ENCODE measurements at regions not wholly inside any gene's neighbourhood (a gene's known extent, or its start where the extent isn't known, plus 50 kb on each side); places are given as distances from the start of the nearest gene placed in this dataset.

DNA sequence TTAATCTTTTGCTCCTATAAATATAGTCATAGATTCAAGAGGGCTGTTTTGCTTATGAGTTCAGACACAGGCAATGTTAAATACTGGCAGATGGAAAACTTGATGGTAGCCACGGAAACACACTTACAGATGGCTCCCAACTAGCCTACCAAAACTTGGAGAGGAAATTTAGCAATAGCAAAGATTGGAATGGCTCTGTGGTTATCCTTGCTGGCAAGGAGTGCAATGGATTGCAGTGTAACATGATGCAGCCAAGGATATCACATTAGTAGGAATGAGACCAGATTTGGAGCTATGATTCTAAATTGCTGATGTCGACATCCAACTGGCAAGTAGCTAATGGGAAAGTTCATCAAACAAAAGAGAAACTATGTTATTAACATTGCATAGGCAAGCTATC lies 791.0 kb upstream of the DIAPH2 start:
- in situ Hi-C loops (cut with MboI; ENCODE audit: low pct_unique_long_range_greater_than_20kb, low sequenced_read_pairs, unreplicated experiment): no loop called here
- DNase-seq (ENCODE audit: low spot score): no peak
- TF ChIP-seq, protein P1, sequence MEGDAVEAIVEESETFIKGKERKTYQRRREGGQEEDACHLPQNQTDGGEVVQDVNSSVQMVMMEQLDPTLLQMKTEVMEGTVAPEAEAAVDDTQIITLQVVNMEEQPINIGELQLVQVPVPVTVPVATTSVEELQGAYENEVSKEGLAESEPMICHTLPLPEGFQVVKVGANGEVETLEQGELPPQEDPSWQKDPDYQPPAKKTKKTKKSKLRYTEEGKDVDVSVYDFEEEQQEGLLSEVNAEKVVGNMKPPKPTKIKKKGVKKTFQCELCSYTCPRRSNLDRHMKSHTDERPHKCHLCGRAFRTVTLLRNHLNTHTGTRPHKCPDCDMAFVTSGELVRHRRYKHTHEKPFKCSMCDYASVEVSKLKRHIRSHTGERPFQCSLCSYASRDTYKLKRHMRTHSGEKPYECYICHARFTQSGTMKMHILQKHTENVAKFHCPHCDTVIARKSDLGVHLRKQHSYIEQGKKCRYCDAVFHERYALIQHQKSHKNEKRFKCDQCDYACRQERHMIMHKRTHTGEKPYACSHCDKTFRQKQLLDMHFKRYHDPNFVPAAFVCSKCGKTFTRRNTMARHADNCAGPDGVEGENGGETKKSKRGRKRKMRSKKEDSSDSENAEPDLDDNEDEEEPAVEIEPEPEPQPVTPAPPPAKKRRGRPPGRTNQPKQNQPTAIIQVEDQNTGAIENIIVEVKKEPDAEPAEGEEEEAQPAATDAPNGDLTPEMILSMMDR (IDR thresholded peaks at IDR 0.05; ENCODE audit: extremely low read depth, insufficient read depth, missing control alignments): no peak

DNA sequence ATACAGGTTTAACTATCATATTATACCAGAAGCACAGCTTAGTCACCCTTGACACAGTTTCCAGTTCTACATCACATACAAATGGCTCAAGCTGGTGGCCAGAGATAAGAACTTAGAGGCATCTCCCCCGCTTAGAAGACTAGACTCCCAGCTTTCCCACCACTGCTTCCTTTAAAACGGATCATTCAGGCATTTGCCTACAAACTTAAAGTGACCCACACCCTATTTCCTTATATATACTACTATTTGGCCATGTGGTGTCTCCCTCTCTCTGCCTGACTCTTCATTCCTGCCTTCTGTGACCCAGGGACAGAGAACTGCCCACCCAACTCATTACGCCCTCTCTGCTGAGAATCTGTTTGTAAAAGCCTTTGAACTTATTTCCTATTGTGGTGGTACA lies 781.2 kb upstream of the DIAPH2 start:
- TF ChIP-seq, protein P1 (IDR thresholded peaks at IDR 0.05; ENCODE audit: extremely low read depth, insufficient read depth, missing control alignments): no peak
- in situ Hi-C loops (cut with MboI; ENCODE audit: low pct_unique_long_range_greater_than_20kb, low sequenced_read_pairs, unreplicated experiment): no loop called here
- DNase-seq (ENCODE audit: low spot score): no peak

DNA sequence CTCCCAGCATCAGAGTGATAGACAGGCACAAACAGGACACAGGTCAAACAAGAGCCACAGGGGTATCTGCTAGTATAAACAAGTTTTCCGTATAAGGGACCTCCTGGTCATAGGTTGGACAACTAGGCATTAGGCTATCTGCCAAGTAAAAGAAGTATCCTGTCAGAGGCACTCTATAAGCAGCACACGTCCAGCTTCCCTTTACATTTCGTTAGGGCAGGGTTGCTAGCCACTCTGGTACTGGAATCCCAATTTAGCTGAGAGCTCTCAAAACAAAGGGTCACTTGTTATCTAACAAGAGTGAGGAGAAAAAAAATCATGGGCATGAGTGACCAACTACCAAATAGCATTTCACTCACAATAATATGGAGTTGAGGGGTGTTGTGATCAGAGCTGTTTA lies 780.7 kb upstream of the DIAPH2 start:
- DNase-seq (ENCODE audit: low spot score): no peak
- in situ Hi-C loops (cut with MboI; ENCODE audit: low pct_unique_long_range_greater_than_20kb, low sequenced_read_pairs, unreplicated experiment): no loop called here
- TF ChIP-seq, protein P1 (IDR thresholded peaks at IDR 0.05; ENCODE audit: extremely low read depth, insufficient read depth, missing control alignments): no peak

DNA sequence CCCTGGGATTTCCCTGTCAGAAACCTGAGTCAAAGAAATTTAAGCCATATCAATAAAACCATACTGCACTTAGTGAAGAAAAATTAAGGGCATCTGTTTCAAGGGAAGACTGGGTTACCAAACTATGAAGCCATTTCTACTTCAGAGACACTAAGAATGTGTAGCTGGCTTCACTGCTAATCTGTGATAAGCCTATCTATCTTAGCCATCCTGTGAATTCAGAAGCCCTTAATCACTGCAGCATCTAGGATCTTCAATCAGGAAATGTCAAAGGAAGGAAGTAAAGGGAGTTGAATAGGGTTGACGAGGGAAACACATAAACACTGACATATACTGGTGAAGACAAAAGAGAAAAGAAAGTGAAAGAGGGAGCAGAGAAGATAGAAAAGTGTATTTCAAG lies 777.6 kb upstream of the DIAPH2 start:
- DNase-seq (ENCODE audit: low spot score): no peak
- TF ChIP-seq, protein P1 (IDR thresholded peaks at IDR 0.05; ENCODE audit: extremely low read depth, insufficient read depth, missing control alignments): no peak
- in situ Hi-C loops (cut with MboI; ENCODE audit: low pct_unique_long_range_greater_than_20kb, low sequenced_read_pairs, unreplicated experiment): no loop called here

DNA sequence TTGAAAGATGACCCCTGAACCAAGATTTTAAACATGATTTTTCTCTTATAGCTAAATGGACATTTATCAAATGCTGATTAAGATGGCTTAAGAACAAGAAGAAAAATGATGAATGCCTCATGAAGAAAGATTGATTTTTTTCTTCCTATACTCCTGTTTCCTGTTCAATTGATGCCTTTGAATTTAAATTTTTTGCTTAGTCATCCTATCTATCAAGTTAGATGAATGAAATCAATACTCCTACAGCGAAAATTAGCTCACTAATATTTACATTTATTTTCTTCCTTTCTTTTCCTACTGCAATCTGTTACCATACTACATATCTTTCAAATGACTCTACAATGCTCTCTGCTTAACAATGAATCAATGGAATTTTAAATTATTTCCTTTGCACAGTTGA lies 773.6 kb upstream of the DIAPH2 start:
- TF ChIP-seq, protein P1 (IDR thresholded peaks at IDR 0.05; ENCODE audit: extremely low read depth, insufficient read depth, missing control alignments): no peak
- DNase-seq (ENCODE audit: low spot score): no peak
- in situ Hi-C loops (cut with MboI; ENCODE audit: low pct_unique_long_range_greater_than_20kb, low sequenced_read_pairs, unreplicated experiment): no loop called here

DNA sequence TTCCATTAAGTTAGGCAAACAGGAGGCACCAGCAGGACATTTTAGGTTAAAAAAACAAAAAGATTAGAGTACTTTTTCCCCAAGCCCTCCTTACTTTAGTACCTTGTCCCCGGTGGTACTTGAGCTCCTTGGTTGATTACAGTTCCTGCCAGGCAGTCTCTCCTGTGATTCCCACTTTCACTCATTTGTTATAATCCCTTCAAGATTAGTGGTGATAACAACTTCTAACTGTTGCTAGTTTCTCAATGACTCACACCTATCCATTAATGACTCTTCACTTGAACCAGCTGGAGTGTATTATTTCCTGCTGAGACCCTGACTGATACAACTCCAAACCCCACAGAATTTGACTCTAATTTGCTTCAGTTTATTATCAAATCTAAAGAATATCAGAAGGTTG lies 765.0 kb upstream of the DIAPH2 start:
- in situ Hi-C loops (cut with MboI; ENCODE audit: low pct_unique_long_range_greater_than_20kb, low sequenced_read_pairs, unreplicated experiment): no loop called here

More for the DNA sequence above, 765.0 kb upstream of the DIAPH2 start:
- TF ChIP-seq, protein P1 (IDR thresholded peaks at IDR 0.05; ENCODE audit: extremely low read depth, insufficient read depth, missing control alignments): no peak
- DNase-seq (ENCODE audit: low spot score): no peak

Measured in GM13977 (cell line).